ENCODE measurements at regions not wholly inside any gene's neighbourhood (a gene's known extent, or its start where the extent isn't known, plus 50 kb on each side); places are given as distances from the start of the nearest gene placed in this dataset.

GRCh38 chr7:41007811-41008210 is 695.1 kb downstream of the INHBA start:
- TF ChIP-seq, protein P1, sequence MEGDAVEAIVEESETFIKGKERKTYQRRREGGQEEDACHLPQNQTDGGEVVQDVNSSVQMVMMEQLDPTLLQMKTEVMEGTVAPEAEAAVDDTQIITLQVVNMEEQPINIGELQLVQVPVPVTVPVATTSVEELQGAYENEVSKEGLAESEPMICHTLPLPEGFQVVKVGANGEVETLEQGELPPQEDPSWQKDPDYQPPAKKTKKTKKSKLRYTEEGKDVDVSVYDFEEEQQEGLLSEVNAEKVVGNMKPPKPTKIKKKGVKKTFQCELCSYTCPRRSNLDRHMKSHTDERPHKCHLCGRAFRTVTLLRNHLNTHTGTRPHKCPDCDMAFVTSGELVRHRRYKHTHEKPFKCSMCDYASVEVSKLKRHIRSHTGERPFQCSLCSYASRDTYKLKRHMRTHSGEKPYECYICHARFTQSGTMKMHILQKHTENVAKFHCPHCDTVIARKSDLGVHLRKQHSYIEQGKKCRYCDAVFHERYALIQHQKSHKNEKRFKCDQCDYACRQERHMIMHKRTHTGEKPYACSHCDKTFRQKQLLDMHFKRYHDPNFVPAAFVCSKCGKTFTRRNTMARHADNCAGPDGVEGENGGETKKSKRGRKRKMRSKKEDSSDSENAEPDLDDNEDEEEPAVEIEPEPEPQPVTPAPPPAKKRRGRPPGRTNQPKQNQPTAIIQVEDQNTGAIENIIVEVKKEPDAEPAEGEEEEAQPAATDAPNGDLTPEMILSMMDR (IDR thresholded peaks at IDR 0.05; ENCODE audit: low read depth, low read length, missing input control): no peak
- TF ChIP-seq, protein P2, sequence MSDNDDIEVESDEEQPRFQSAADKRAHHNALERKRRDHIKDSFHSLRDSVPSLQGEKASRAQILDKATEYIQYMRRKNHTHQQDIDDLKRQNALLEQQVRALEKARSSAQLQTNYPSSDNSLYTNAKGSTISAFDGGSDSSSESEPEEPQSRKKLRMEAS (IDR thresholded peaks at IDR 0.05): no peak
- TF ChIP-seq GABPA (IDR thresholded peaks at IDR 0.05 in 1 of 2, conservative IDR thresholded peaks at IDR 0.05 in 1 of 2) (no peak), REST (IDR thresholded peaks at IDR 0.05) (no peak), YY1 (IDR thresholded peaks at IDR 0.05) (no peak), TAF1 (conservative IDR thresholded peaks at IDR 0.05) (no peak), JUND (IDR thresholded peaks at IDR 0.05) (no peak), RAD21 (IDR thresholded peaks at IDR 0.05) (no peak)
- TF ChIP-seq, protein P3, sequence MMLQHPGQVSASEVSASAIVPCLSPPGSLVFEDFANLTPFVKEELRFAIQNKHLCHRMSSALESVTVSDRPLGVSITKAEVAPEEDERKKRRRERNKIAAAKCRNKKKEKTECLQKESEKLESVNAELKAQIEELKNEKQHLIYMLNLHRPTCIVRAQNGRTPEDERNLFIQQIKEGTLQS (IDR thresholded peaks at IDR 0.05): no peak

Measured in liver (tissue), 3 donors.